Memory B cell (primary cell): ENCODE measurements at regions not wholly inside any gene's neighbourhood (a gene's known extent, or its start where the extent isn't known, plus 50 kb on each side); places are given as distances from the start of the nearest gene placed in this dataset.

Experiments used
- ATAC-seq: fragments of 150-1000 bp; cut with Tn5 transposase; 2 replicates; pipeline ENCODE4 v1.10.0; 2021; ENCODE audit warnings: low read depth, mild to moderate bottlenecking, moderate library complexity
- DNase-seq, 2 donors: peaks; one replicate each; pipeline ENCODE4 v3.0.0; 2022; ENCODE audit warnings: low spot score in 2 of 2
- H3K27ac Mint-ChIP-seq: one replicate; pipeline ENCODE4 v1.8.0; 2022; ENCODE audit warnings: mild to moderate bottlenecking, moderate library complexity, mixed read lengths
- H3K27me3 Mint-ChIP-seq: one replicate; pipeline ENCODE4 v1.8.0; 2022; ENCODE audit warnings: mixed read lengths
- H3K36me3 Mint-ChIP-seq: one replicate; pipeline ENCODE4 v1.8.0; 2022; ENCODE audit warnings: mild to moderate bottlenecking, mixed read lengths
- H3K4me1 Mint-ChIP-seq: one replicate; pipeline ENCODE4 v1.8.0; 2022; ENCODE audit warnings: mixed read lengths
- H3K4me3 Mint-ChIP-seq: one replicate; pipeline ENCODE4 v1.8.0; 2022; ENCODE audit warnings: mild to moderate bottlenecking, moderate library complexity, mixed read lengths
- H3K9me3 Mint-ChIP-seq: one replicate; pipeline ENCODE4 v1.8.0; 2022; ENCODE audit warnings: mixed read lengths

GRCh38 chr4:66863481-66863880, 681.8 kb downstream of the CENPC start:
- no peaks in the 10 kb centered on the region for H3K4me1 Mint-ChIP-seq
- DNase-seq = no peak
- no peak overlapping the region for H3K4me3 Mint-ChIP-seq
- H3K9me3 Mint-ChIP-seq = peaks cover 1% of the 10 kb centered on the region
- ATAC-seq = no peak
- H3K27me3 Mint-ChIP-seq = no peaks in the 10 kb centered on the region
- H3K36me3 Mint-ChIP-seq = no peaks in the 10 kb centered on the region
- no peak overlapping the region for H3K27ac Mint-ChIP-seq

DNA sequence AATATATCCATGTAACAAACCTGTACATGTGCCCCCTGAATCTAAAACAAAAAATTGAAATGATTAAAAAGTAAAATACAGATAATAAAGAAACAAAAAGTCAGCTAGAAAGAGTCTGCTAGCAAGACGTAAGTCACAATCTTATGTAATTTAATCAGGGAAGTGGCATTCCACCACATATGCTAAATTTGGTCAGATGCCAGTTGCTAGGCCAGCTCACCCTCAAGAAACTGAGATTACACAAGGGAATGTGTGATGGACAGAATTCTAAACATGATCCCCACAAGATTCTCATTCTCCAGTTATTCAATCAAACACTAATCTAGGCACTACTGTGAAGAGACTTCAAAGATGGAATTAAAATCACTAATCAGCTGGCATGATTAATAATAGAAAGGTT, 689.3 kb downstream of the CENPC start:
- Mint-ChIP-seq H3K4me3 (no peak overlapping the region), H3K9me3 (no peaks in the 10 kb centered on the region), H3K4me1 (no peaks in the 10 kb centered on the region), H3K36me3 (no peaks in the 10 kb centered on the region), H3K27ac (no peak overlapping the region), H3K27me3 (no peaks in the 10 kb centered on the region)
- no peak for ATAC-seq
- no peak for DNase-seq

- H3K36me3 Mint-ChIP-seq = no peaks in the 10 kb centered on the region
- H3K4me1 Mint-ChIP-seq = no peaks in the 10 kb centered on the region
- ATAC-seq (no peak), DNase-seq (no peak)
- H3K27me3 Mint-ChIP-seq = no peaks in the 10 kb centered on the region
- no peak overlapping the region for H3K4me3 Mint-ChIP-seq
- H3K27ac Mint-ChIP-seq = no peak overlapping the region
- H3K9me3 Mint-ChIP-seq = no peaks in the 10 kb centered on the region
These were observed 691.5 kb downstream of the CENPC start for GRCh38 chr4:66853845-66854244.

GRCh38 chr4:66852843-66853242, 692.5 kb downstream of the CENPC start:
- H3K36me3 Mint-ChIP-seq = no peaks in the 10 kb centered on the region

GRCh38 chr4:66849596-66849995, 695.7 kb downstream of the CENPC start:
- no peaks in the 10 kb centered on the region for H3K36me3 Mint-ChIP-seq
- no peak overlapping the region for H3K4me3 Mint-ChIP-seq

More at GRCh38 chr4:66852843-66853242, 692.5 kb downstream of the CENPC start:
- Mint-ChIP-seq H3K4me1 (no peaks in the 10 kb centered on the region), H3K27me3 (no peaks in the 10 kb centered on the region), H3K27ac (no peak overlapping the region), H3K4me3 (no peak overlapping the region), H3K9me3 (no peaks in the 10 kb centered on the region)
- DNase-seq (no peak), ATAC-seq (no peak)

GRCh38 chr4:66842724-66843088, 702.6 kb downstream of the CENPC start:
- Mint-ChIP-seq H3K27me3 (no peaks in the 10 kb centered on the region), H3K36me3 (no peaks in the 10 kb centered on the region), H3K9me3 (peaks cover 5% of the 10 kb centered on the region), H3K4me1 (no peaks in the 10 kb centered on the region), H3K4me3 (no peak overlapping the region), H3K27ac (no peak overlapping the region)
- DNase-seq (no peak), ATAC-seq (no peak)

More at GRCh38 chr4:66849596-66849995, 695.7 kb downstream of the CENPC start:
- Mint-ChIP-seq H3K27ac (no peak overlapping the region), H3K4me1 (no peaks in the 10 kb centered on the region), H3K27me3 (no peaks in the 10 kb centered on the region), H3K9me3 (no peaks in the 10 kb centered on the region)
- no peak for DNase-seq
- ATAC-seq = no peak

DNA sequence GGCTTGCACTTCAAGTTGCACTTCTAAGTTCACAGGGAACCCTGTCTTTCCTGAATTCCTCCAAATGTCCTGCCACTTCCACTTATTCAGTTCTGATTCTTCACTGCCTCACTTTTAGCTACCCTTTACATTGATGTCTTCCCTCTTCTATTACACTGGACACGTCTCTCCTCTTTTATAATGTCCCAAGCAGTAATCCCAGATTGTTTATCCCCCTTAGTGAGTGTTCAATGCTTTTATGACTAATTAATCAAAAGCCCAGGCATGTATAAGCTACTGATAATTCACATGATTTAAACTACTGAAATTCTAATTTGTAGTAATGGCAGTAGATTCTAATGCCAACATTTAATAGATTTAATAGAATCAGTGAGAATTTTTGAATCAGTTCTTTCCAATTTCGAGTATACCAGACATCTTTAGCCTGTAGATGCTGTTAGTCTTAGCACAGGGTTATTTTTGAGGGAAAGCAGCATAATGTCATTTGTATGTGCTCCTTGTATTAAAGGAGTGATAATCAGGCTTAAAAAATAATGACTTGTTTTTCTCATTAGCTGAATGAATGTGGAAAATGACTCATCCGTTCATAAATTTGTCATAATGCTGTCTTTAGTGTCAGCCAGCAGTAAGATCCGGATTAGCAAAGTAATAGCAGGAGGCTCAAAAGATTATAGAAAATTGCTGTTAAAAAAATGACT, 703.1 kb downstream of the CENPC start:
- no peaks in the 10 kb centered on the region for H3K36me3 Mint-ChIP-seq
- peaks cover 5% of the 10 kb centered on the region for H3K9me3 Mint-ChIP-seq
- H3K27ac Mint-ChIP-seq = no peak overlapping the region
- no peak overlapping the region for H3K4me3 Mint-ChIP-seq
- H3K27me3 Mint-ChIP-seq = no peaks in the 10 kb centered on the region
- no peaks in the 10 kb centered on the region for H3K4me1 Mint-ChIP-seq
- ATAC-seq = no peak
- DNase-seq = no peak

- H3K9me3 Mint-ChIP-seq = peaks cover 5% of the 10 kb centered on the region
- H3K27me3 Mint-ChIP-seq = no peaks in the 10 kb centered on the region
- DNase-seq (no peak), ATAC-seq (no peak)
- no peak overlapping the region for H3K4me3 Mint-ChIP-seq
- H3K27ac Mint-ChIP-seq = no peak overlapping the region
- no peaks in the 10 kb centered on the region for H3K36me3 Mint-ChIP-seq
- H3K4me1 Mint-ChIP-seq = no peaks in the 10 kb centered on the region
These were observed 705.1 kb downstream of the CENPC start for GRCh38 chr4:66840178-66840577.

- Mint-ChIP-seq H3K36me3 (no peaks in the 10 kb centered on the region), H3K27me3 (no peaks in the 10 kb centered on the region), H3K9me3 (peaks cover 5% of the 10 kb centered on the region), H3K4me3 (no peak overlapping the region), H3K4me1 (no peaks in the 10 kb centered on the region), H3K27ac (no peak overlapping the region)
- ATAC-seq (no peak), DNase-seq (no peak)
These were observed 707.9 kb downstream of the CENPC start for GRCh38 chr4:66837279-66837922.

GRCh38 chr4:66829310-66829709, 716.0 kb downstream of the CENPC start:
- H3K27ac Mint-ChIP-seq = no peak overlapping the region
- DNase-seq (no peak), ATAC-seq (no peak)
- H3K36me3 Mint-ChIP-seq = no peaks in the 10 kb centered on the region
- no peaks in the 10 kb centered on the region for H3K4me1 Mint-ChIP-seq
- H3K9me3 Mint-ChIP-seq = peaks cover 10% of the 10 kb centered on the region
- no peaks in the 10 kb centered on the region for H3K27me3 Mint-ChIP-seq
- H3K4me3 Mint-ChIP-seq = no peak overlapping the region

DNA sequence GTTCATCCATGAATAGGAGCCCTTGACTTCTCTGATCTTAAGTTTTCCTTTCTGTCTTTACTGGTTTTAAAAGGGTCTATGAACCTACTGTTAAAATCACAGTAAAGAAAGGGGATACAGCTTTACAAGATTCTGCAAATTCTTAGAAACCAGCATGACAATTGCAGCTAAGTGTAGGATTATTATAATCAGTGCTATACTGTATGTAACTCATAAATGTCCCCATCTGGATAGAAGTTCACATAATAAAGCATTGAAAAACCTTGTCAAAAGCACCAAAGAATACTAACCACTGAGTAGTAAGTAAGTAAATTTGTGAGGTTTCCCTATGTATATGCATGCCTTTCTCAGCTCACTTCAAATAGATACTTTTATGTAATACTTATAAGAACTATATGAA, 724.6 kb downstream of the CENPC start:
- no peak overlapping the region for H3K4me3 Mint-ChIP-seq
- no peaks in the 10 kb centered on the region for H3K4me1 Mint-ChIP-seq
- no peak for DNase-seq
- no peak for ATAC-seq
- H3K36me3 Mint-ChIP-seq = no peaks in the 10 kb centered on the region
- H3K27ac Mint-ChIP-seq = no peak overlapping the region
- no peaks in the 10 kb centered on the region for H3K27me3 Mint-ChIP-seq
- peaks cover 4% of the 10 kb centered on the region for H3K9me3 Mint-ChIP-seq

GRCh38 chr4:66814277-66814676, 731.0 kb downstream of the CENPC start:
- no peaks in the 10 kb centered on the region for H3K9me3 Mint-ChIP-seq
- no peaks in the 10 kb centered on the region for H3K27me3 Mint-ChIP-seq
- no peaks in the 10 kb centered on the region for H3K36me3 Mint-ChIP-seq
- H3K4me1 Mint-ChIP-seq = no peaks in the 10 kb centered on the region
- no peak overlapping the region for H3K4me3 Mint-ChIP-seq
- ATAC-seq = no peak
- H3K27ac Mint-ChIP-seq = no peak overlapping the region
- no peak for DNase-seq

GRCh38 chr4:66805582-66805981, 739.7 kb downstream of the CENPC start:
- H3K9me3 Mint-ChIP-seq = peaks cover 3% of the 10 kb centered on the region
- no peaks in the 10 kb centered on the region for H3K27me3 Mint-ChIP-seq
- no peaks in the 10 kb centered on the region for H3K36me3 Mint-ChIP-seq
- DNase-seq (no peak), ATAC-seq (no peak)
- H3K4me3 Mint-ChIP-seq = no peak overlapping the region
- H3K27ac Mint-ChIP-seq = no peak overlapping the region
- H3K4me1 Mint-ChIP-seq = no peaks in the 10 kb centered on the region

DNA sequence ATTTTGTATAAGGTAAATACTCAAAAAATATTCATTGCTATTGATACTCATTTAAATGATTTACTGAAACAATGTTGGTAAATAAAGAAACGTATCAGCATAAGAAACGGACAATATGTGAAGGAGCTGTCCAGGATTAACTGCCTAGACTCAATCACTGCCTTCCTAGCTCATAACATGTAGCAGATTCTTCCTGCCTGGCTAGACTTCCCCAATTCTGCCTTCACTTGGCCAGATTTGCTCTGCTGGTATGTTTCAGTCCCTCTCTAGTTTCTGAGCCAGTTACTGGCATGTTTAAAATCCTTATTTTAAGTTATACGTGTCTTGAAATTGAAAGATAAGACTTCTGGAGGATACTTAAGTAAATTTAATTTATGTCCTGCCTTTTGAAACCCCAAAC, 740.3 kb downstream of the CENPC start:
- no peak for ATAC-seq
- H3K4me3 Mint-ChIP-seq = no peak overlapping the region

DNA sequence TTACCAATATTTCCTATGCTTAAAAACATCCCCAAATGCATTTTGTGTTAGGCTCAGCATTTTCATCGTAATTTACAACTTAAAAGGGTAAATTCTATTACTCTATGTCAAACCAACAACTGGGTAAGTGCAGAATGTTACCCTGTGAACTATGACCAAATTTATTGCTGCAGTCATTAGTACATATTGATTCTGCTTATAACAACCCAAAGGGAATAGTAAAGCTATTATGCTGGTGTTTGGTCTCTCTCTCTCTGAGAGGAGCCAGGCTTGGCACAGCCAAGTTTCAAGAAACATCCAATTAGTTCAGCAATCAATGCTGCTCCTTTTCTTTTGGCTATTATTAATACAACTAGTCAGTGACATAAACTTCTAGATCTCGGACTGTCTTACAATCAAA, 747.7 kb downstream of the CENPC start:
- Mint-ChIP-seq H3K9me3 (peaks cover 3% of the 10 kb centered on the region), H3K4me3 (no peak overlapping the region), H3K27me3 (no peaks in the 10 kb centered on the region), H3K4me1 (no peaks in the 10 kb centered on the region), H3K36me3 (no peaks in the 10 kb centered on the region), H3K27ac (no peak overlapping the region)
- ATAC-seq (no peak), DNase-seq (no peak)

More for the DNA sequence above, 740.3 kb downstream of the CENPC start:
- Mint-ChIP-seq H3K27me3 (no peaks in the 10 kb centered on the region), H3K9me3 (peaks cover 3% of the 10 kb centered on the region), H3K36me3 (no peaks in the 10 kb centered on the region), H3K4me1 (no peaks in the 10 kb centered on the region), H3K27ac (no peak overlapping the region)
- DNase-seq = no peak
